ENCODE measurements at regions not wholly inside any gene's neighbourhood (a gene's known extent, or its start where the extent isn't known, plus 50 kb on each side); places are given as distances from the start of the nearest gene placed in this dataset.

DNA sequence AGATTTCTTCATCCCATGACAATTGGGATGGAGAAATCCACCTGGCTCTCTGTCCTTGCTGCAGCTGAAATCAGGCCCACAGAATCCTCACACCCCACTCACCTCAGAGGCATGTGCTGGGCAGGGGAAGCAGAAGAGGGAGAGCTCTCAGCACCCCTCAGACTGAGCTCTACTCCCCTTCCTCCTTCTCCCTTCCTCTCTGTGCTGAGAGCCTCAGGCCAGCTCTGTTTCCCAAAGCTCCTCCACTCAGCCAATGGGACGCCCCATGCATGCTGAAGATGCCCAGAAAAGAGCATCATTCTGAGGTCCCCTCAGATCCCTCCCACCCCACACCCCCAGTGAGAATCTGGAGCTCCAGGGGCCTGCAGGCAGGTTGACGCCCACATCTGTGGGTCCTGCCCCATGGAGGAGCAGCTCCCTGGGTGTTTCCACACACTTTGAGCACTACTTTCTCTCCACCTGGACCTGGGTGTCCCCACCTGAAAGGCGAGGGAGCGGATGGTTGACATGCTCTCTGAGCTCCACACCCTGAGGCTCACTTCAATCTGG lies 637.7 kb upstream of the ID2 start:
- TF ChIP-seq POLR2A (IDR thresholded peaks at IDR 0.05; ENCODE audit: low read depth, low read length) (no peak), POLR2AphosphoS5 (IDR thresholded peaks at IDR 0.05; ENCODE audit: low read depth, low read length) (no peak), POU2F2 (IDR thresholded peaks at IDR 0.05; ENCODE audit: low read depth, low read length) (no peak)

All from GM12891 (cell line).